Thoracic aorta (tissue), 2 donors: ENCODE measurements at regions not wholly inside any gene's neighbourhood (a gene's known extent, or its start where the extent isn't known, plus 50 kb on each side); places are given as distances from the start of the nearest gene placed in this dataset.

Experiments used
- ATAC-seq: fragments of 150-250 bp; one replicate; pipeline ENCODE4 v1.8.0; 2017; ENCODE audit warnings: low read depth; ENCODE audit not compliant: insufficient number of reproducible peaks, low FRiP score
- DNase-seq: peaks from one replicate; pipeline ENCODE4 v3.0.0-alpha.2; 2020; ENCODE audit warnings: low spot score
- H3K27ac ChIP-seq, 2 donors: fragments of 200-600 bp; sonication (generic); 1 replicate in 1 of 2; 2 replicates in 1 of 2; pipeline ENCODE4 v1.5.1; 2016; ENCODE audit warnings: mild to moderate bottlenecking in 2 of 2, moderate library complexity in 2 of 2
- H3K27me3 ChIP-seq: fragments of 200-600 bp; sonication (generic); replicated peaks from 2 replicates; pipeline ENCODE4 v1.6.0; 2016; ENCODE audit warnings: mild to moderate bottlenecking; ENCODE audit not compliant: insufficient read depth
- H3K36me3 ChIP-seq: fragments of 200-600 bp; sonication (generic); one replicate; pipeline ENCODE4 v1.5.1; 2016
- H3K4me1 ChIP-seq, 2 donors: fragments of 200-600 bp; sonication (generic); 1 replicate in 1 of 2; 2 replicates in 1 of 2; pipeline versions ENCODE4 v1.5.1 to v1.6.0; 2016; ENCODE audit warnings: low read depth in 2 of 2, mild to moderate bottlenecking in 1 of 2; ENCODE audit not compliant: control insufficient read depth in 1 of 2
- H3K4me3 ChIP-seq: fragments of 200-600 bp; sonication (generic); 2 replicates; pipeline ENCODE4 v1.5.1; 2016; ENCODE audit warnings: mild to moderate bottlenecking
- H3K9me3 ChIP-seq: fragments of 200-600 bp; sonication (generic); 2 replicates; pipeline ENCODE4 v1.5.1; 2016
- CTCF ChIP-seq: fragments of 200-600 bp; sonication (generic); IDR thresholded peaks from one replicate; pipeline ENCODE4 v1.5.1; 2019; ENCODE audit warnings: antibody characterized with exemption

GRCh38 chr13:76692346-76692745 lies 193.9 kb downstream of the KCTD12 start:
- no peak for TF ChIP-seq CTCF

GRCh38 chr13:76690611-76691010 lies 195.6 kb downstream of the KCTD12 start:
- no peaks in the 10 kb centered on the region for H3K27me3 ChIP-seq
- DNase-seq, result no peak
- no peaks in the 10 kb centered on the region for H3K9me3 ChIP-seq
- no peak for TF ChIP-seq CTCF
- H3K27ac ChIP-seq, result no peak overlapping the region
- H3K4me3 ChIP-seq, result no peak overlapping the region
- H3K36me3 ChIP-seq, result no peaks in the 10 kb centered on the region
- ATAC-seq, result no peak
- H3K4me1 ChIP-seq, result peaks cover 0 to 6% of the 10 kb centered on the region in 2 donors

More at GRCh38 chr13:76692346-76692745, 193.9 kb downstream of the KCTD12 start:
- Histone ChIP-seq H3K9me3 (no peaks in the 10 kb centered on the region), H3K4me3 (no peak overlapping the region), H3K36me3 (no peaks in the 10 kb centered on the region), H3K4me1 (peaks cover 0 to 6% of the 10 kb centered on the region in 2 donors), H3K27me3 (no peaks in the 10 kb centered on the region), H3K27ac (no peak overlapping the region)
- ATAC-seq, result no peak
- DNase-seq, result no peak

GRCh38 chr13:76687467-76687866 lies 198.7 kb downstream of the KCTD12 start:
- ATAC-seq, result no peak
- H3K27me3 ChIP-seq, result no peaks in the 10 kb centered on the region
- no peaks in the 10 kb centered on the region for H3K9me3 ChIP-seq
- H3K27ac ChIP-seq, result no peak overlapping the region
- no peak overlapping the region for H3K4me3 ChIP-seq
- H3K4me1 ChIP-seq, result peaks cover 0 to 21% of the 10 kb centered on the region in 2 donors
- DNase-seq, result no peak
- no peaks in the 10 kb centered on the region for H3K36me3 ChIP-seq
- no peak for TF ChIP-seq CTCF

GRCh38 chr13:76685938-76686337 lies 200.3 kb downstream of the KCTD12 start:
- peaks cover 0 to 21% of the 10 kb centered on the region in 2 donors for H3K4me1 ChIP-seq
- no peak for TF ChIP-seq CTCF
- no peaks in the 10 kb centered on the region for H3K9me3 ChIP-seq
- no peak overlapping the region for H3K4me3 ChIP-seq
- H3K27me3 ChIP-seq, result no peaks in the 10 kb centered on the region
- no peak overlapping the region for H3K27ac ChIP-seq
- ATAC-seq, result no peak
- no peaks in the 10 kb centered on the region for H3K36me3 ChIP-seq
- no peak for DNase-seq

- H3K4me3 ChIP-seq, result no peak overlapping the region
- peaks cover 0 to 21% of the 10 kb centered on the region in 2 donors for H3K4me1 ChIP-seq
- H3K36me3 ChIP-seq, result no peaks in the 10 kb centered on the region
- DNase-seq (no peak), ATAC-seq (no peak)
- no peaks in the 10 kb centered on the region for H3K9me3 ChIP-seq
- H3K27me3 ChIP-seq, result no peaks in the 10 kb centered on the region
- no peak overlapping the region for H3K27ac ChIP-seq
- TF ChIP-seq CTCF, result no peak
Observed at GRCh38 chr13:76684336-76684735, 201.9 kb downstream of the KCTD12 start.
